H1 (cell line): ENCODE measurements at regions not wholly inside any gene's neighbourhood (a gene's known extent, or its start where the extent isn't known, plus 50 kb on each side); places are given as distances from the start of the nearest gene placed in this dataset.

Experiments used
- CTCF ChIA-PET: fragments of 300-600 bp; sonication (Branson Sonifier 250); formaldehyde crosslinking; loops from one replicate; lab custom pipeline; 2021; ENCODE audit not compliant: partially characterized antibody; lab: Charles Lee
- POLR2A ChIA-PET: fragments of 300-600 bp; sonication (Branson Sonifier 250); formaldehyde crosslinking; loops from one replicate; lab custom pipeline; 2021; ENCODE audit warnings: inconsistent platforms; ENCODE audit not compliant: partially characterized antibody; lab: Charles Lee
- DNase-seq, 2 experiments: peaks; one replicate each; pipeline versions ENCODE4 v3.0.0 to v3.0.0-alpha.2; 2010 to 2022; ENCODE audit warnings: low spot score in 2 of 2, low read depth in 1 of 2, mixed read lengths in 1 of 2
- FAIRE-seq: peaks from 2 replicates; lab custom pipeline; 2011; peaks lifted over from hg19 to GRCh38; lab: Jason Lieb, UNC
- H2AFZ ChIP-seq: 2 replicates; pipeline ENCODE4 v1.8.1; 2012; ENCODE audit warnings: low read length, inconsistent platforms
- H2AK5ac ChIP-seq: 2 replicates; pipeline ENCODE4 v1.6.1; 2013; ENCODE audit warnings: low read depth, low read length
- H2BK120ac ChIP-seq: replicated peaks from 2 replicates; pipeline ENCODE3; 2013; ENCODE audit warnings: low read depth, low read length, inconsistent platforms
- H2BK12ac ChIP-seq: 2 replicates; pipeline ENCODE4 v1.6.1; 2013; ENCODE audit warnings: low read depth, low read length
- H2BK15ac ChIP-seq: 2 replicates; pipeline ENCODE4 v1.6.1; 2013; ENCODE audit warnings: low read length
- H2BK20ac ChIP-seq: 2 replicates; pipeline ENCODE4 v1.6.1; 2013; ENCODE audit warnings: low read length
- H2BK5ac ChIP-seq: 2 replicates; pipeline ENCODE4 v1.6.1; 2013; ENCODE audit warnings: low read depth, low read length
- H3K14ac ChIP-seq: 2 replicates; pipeline ENCODE4 v1.6.1; 2013; ENCODE audit warnings: inconsistent platforms; ENCODE audit not compliant: insufficient read length
- H3K18ac ChIP-seq: 2 replicates; pipeline ENCODE4 v1.6.1; 2013; ENCODE audit warnings: low read length; ENCODE audit errors: extremely low read depth
- H3K23ac ChIP-seq: 2 replicates; pipeline ENCODE4 v1.6.1; 2013; ENCODE audit warnings: inconsistent platforms; ENCODE audit not compliant: insufficient read length
- H3K23me2 ChIP-seq: 2 replicates; pipeline ENCODE4 v1.6.1; 2013; ENCODE audit warnings: low read depth, low read length
- H3K27ac ChIP-seq: 2 replicates; pipeline ENCODE4 v1.6.1; 2011; ENCODE audit warnings: low read depth, low read length, inconsistent platforms
- H3K27me3 ChIP-seq, 4 experiments: replicated peaks in 1 of 4; 1 replicate in 1 of 4; 2 replicates in 3 of 4; pipeline versions ENCODE4 v1.6.1 to v1.8.1; 2011 to 2013; ENCODE audit warnings: low read length in 3 of 4, mild to moderate bottlenecking in 3 of 4, inconsistent platforms in 2 of 4, mixed read lengths in 2 of 4, moderate library complexity in 1 of 4; ENCODE audit not compliant: control insufficient read depth in 3 of 4, insufficient read depth in 3 of 4; ENCODE audit errors: extremely low read depth in 1 of 4
- H3K36me3 ChIP-seq, 4 experiments: 2 replicates each; pipeline versions ENCODE4 v1.6.1 to v1.8.1; 2011 to 2013; ENCODE audit warnings: mild to moderate bottlenecking in 4 of 4, low read length in 3 of 4, moderate library complexity in 2 of 4, control low read depth in 1 of 4, inconsistent platforms in 1 of 4; ENCODE audit not compliant: insufficient read depth in 4 of 4, control insufficient read depth in 2 of 4
- H3K4ac ChIP-seq: replicated peaks from 2 replicates; pipeline ENCODE3; 2013; ENCODE audit warnings: low read length, low read depth, mixed read lengths, inconsistent platforms; ENCODE audit not compliant: insufficient read length
- H3K4me1 ChIP-seq, 4 experiments: replicated peaks in 1 of 4; 1 replicate in 1 of 4; 2 replicates in 3 of 4; pipeline versions ENCODE4 v1.6.1 to v1.8.1; 2011 to 2013; ENCODE audit warnings: low read length in 3 of 4, inconsistent platforms in 2 of 4, mixed read lengths in 1 of 4; ENCODE audit not compliant: insufficient read depth in 4 of 4, control insufficient read depth in 3 of 4
- H3K4me2 ChIP-seq, 2 experiments: 2 replicates each; pipeline versions ENCODE4 v1.6.1 to v1.8.1; 2011 to 2013; ENCODE audit warnings: low read depth in 2 of 2, low read length in 2 of 2, control low read depth in 1 of 2, inconsistent platforms in 1 of 2, mild to moderate bottlenecking in 1 of 2; ENCODE audit not compliant: insufficient read depth in 1 of 2
- H3K4me3 ChIP-seq, 4 experiments: fragments of 200-600, 300-600 bp in 1 of 4; sonication (generic), shearing (Covaris generic), sonication (Bioruptor Twin) in 1 of 4; 2 replicates each; pipeline versions ENCODE4 v1.5.1 to v1.8.1; 2011 to 2016; ENCODE audit warnings: low read length in 4 of 4, low read depth in 3 of 4, control low read depth in 2 of 4, inconsistent platforms in 2 of 4, mild to moderate bottlenecking in 2 of 4, mixed read lengths in 1 of 4, moderate library complexity in 1 of 4; ENCODE audit not compliant: insufficient read depth in 2 of 4; ENCODE audit errors: extremely low read depth in 1 of 4
- H3K56ac ChIP-seq: replicated peaks from 2 replicates; pipeline ENCODE3; 2013; ENCODE audit warnings: low read depth, mild to moderate bottlenecking, mixed read lengths, low read length, inconsistent platforms; ENCODE audit not compliant: insufficient read length
- H3K79me1 ChIP-seq: 2 replicates; pipeline ENCODE4 v1.6.1; 2013; ENCODE audit warnings: low read depth, low read length, control low read depth
- H3K79me2 ChIP-seq, 2 experiments: 2 replicates each; pipeline versions ENCODE4 v1.6.1 to v1.8.1; 2012 to 2013; ENCODE audit warnings: low read length in 2 of 2, mild to moderate bottlenecking in 2 of 2, inconsistent platforms in 1 of 2; ENCODE audit not compliant: insufficient read depth in 2 of 2, control insufficient read depth in 1 of 2
- H3K9ac ChIP-seq, 4 experiments: replicated peaks in 1 of 4; 1 replicate in 1 of 4; 2 replicates in 3 of 4; pipeline versions ENCODE4 v1.6.1 to v1.8.1; 2011 to 2013; ENCODE audit warnings: low read depth in 3 of 4, low read length in 3 of 4, control low read depth in 2 of 4, mild to moderate bottlenecking in 2 of 4, moderate library complexity in 2 of 4, inconsistent platforms in 1 of 4; ENCODE audit errors: extremely low read depth in 1 of 4
- H3K9me3 ChIP-seq, 2 experiments: 2 replicates each; pipeline versions ENCODE4 v1.6.1 to v1.8.1; 2012 to 2013; ENCODE audit warnings: mild to moderate bottlenecking in 2 of 2, moderate library complexity in 2 of 2, control low read depth in 1 of 2, inconsistent platforms in 1 of 2, low read depth in 1 of 2, low read length in 1 of 2, mixed read lengths in 1 of 2; ENCODE audit not compliant: insufficient read depth in 2 of 2
- H4K20me1 ChIP-seq, 2 experiments: replicated peaks in 1 of 2; 2 replicates each; pipeline versions ENCODE3 to v1.8.1; 2011 to 2013; ENCODE audit warnings: inconsistent platforms in 2 of 2, low read length in 2 of 2, mild to moderate bottlenecking in 1 of 2; ENCODE audit not compliant: insufficient read depth in 2 of 2, control insufficient read depth in 1 of 2
- H4K5ac ChIP-seq: 2 replicates; pipeline ENCODE4 v1.6.1; 2013; ENCODE audit warnings: low read length, low read depth, mixed read lengths, inconsistent platforms; ENCODE audit not compliant: insufficient read length
- H4K8ac ChIP-seq: 2 replicates; pipeline ENCODE4 v1.8.0; 2013; ENCODE audit warnings: mild to moderate bottlenecking, moderate library complexity, low read length, inconsistent platforms; ENCODE audit not compliant: insufficient read depth; ENCODE audit errors: extremely low read depth
- H4K91ac ChIP-seq: replicated peaks from 2 replicates; pipeline ENCODE3; 2013; ENCODE audit warnings: low read length, mixed read lengths, inconsistent platforms; ENCODE audit not compliant: insufficient read length
- CHD2 ChIP-seq: IDR thresholded peaks from 2 replicates; pipeline ENCODE4 v1.6.1; 2012; ENCODE audit warnings: low read length, improper control_type of control experiment
- EGR1 ChIP-seq: IDR thresholded peaks from 2 replicates; pipeline ENCODE4 v1.6.1; 2011; ENCODE audit warnings: low read depth, low read length, borderline replicate concordance
- JUN ChIP-seq: IDR thresholded peaks from 2 replicates; pipeline ENCODE4 v1.6.1; 2011; ENCODE audit warnings: low read depth, mild to moderate bottlenecking, improper control_type of control experiment, low read length
- WGBS, 2 experiments: shearing (Covaris generic) in 1 of 2; methylation state at CpG; one replicate each; pipeline versions ENCODE4 v1.1.6 to v1.1.7; 2013 to 2015; ENCODE audit warnings: low lambda C conversion rate in 2 of 2, mixed read lengths in 2 of 2, inconsistent platforms in 1 of 2, low coverage in 1 of 2, missing lambda C conversion rate in 1 of 2; ENCODE audit not compliant: insufficient replicate concordance in 2 of 2, insufficient coverage in 1 of 2, insufficient read length in 1 of 2; ENCODE audit errors: extremely low coverage in 1 of 2, missing lambda C conversion rate in 1 of 2; 5-methylcytosine and 5-hydroxymethylcytosine counted together
- TF ChIP-seq, protein P1 (sequence below): IDR thresholded peaks from 2 replicates; pipeline ENCODE4 v1.6.1; 2012; ENCODE audit warnings: inconsistent platforms
- TF ChIP-seq, protein P2 (sequence below): IDR thresholded peaks from 2 replicates; pipeline ENCODE4 v1.6.1; 2012; ENCODE audit warnings: low read length, inconsistent platforms

DNA sequence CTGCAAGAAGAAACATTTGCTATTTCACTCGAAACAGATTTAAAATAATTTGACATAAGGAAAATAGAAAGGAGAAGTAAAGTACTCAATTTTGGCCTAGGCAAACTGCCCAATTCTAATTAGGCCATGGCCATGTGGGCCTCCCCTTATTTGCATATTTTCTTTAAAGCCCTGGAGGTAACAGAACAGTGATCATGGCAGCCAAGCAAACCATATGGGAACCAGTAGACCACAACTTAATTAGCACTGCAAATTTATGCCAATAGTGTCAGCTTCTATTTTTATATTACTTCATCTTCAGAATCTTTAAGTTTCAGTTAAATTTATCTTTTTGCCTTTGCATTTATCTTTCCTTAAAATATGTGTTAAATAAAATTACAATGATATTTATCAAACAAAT, 63.3 kb upstream of the THSD7A start:
- DNase-seq (no peak), FAIRE-seq (no peak)
- Histone ChIP-seq H2BK15ac (no peak overlapping the region), H3K4me1 (no peaks in the 10 kb centered on the region), H3K4ac (no peak overlapping the region), H2BK5ac (no peak overlapping the region), H4K8ac (no peak overlapping the region), H3K9ac (no peak overlapping the region), H3K4me3 (no peak overlapping the region), H4K5ac (no peak overlapping the region), H3K18ac (no peak overlapping the region), H3K9me3 (peaks cover 5 to 13% of the 10 kb centered on the region in 2 experiments; a peak in 3 of 4 replicates), H2BK12ac (no peak overlapping the region), H3K56ac (no peak overlapping the region), H3K27ac (no peak overlapping the region), H3K14ac (no peak overlapping the region), H4K91ac (no peak overlapping the region), H3K36me3 (peaks cover 0 to 7% (median 0%) of the 10 kb centered on the region in 4 experiments; a peak in 3 of 8 replicates), H4K20me1 (no peaks in the 10 kb centered on the region), H3K27me3 (no peaks in the 10 kb centered on the region), H3K79me1 (no peaks in the 10 kb centered on the region), H3K23me2 (no peaks in the 10 kb centered on the region), H3K79me2 (no peaks in the 10 kb centered on the region), H2AFZ (no peak overlapping the region), H2BK120ac (no peak overlapping the region), H2AK5ac (no peak overlapping the region), H3K23ac (no peak overlapping the region), H3K4me2 (no peak overlapping the region), H2BK20ac (no peak overlapping the region)
- ChIA-PET CTCF (no interaction called here), POLR2A (no interaction called here)
- TF ChIP-seq, protein P1, sequence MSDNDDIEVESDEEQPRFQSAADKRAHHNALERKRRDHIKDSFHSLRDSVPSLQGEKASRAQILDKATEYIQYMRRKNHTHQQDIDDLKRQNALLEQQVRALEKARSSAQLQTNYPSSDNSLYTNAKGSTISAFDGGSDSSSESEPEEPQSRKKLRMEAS: no peak
- TF ChIP-seq, protein P2, sequence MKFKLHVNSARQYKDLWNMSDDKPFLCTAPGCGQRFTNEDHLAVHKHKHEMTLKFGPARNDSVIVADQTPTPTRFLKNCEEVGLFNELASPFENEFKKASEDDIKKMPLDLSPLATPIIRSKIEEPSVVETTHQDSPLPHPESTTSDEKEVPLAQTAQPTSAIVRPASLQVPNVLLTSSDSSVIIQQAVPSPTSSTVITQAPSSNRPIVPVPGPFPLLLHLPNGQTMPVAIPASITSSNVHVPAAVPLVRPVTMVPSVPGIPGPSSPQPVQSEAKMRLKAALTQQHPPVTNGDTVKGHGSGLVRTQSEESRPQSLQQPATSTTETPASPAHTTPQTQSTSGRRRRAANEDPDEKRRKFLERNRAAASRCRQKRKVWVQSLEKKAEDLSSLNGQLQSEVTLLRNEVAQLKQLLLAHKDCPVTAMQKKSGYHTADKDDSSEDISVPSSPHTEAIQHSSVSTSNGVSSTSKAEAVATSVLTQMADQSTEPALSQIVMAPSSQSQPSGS: no peak
- TF ChIP-seq JUN: no peak
- TF ChIP-seq CHD2: no peak
- no peak for TF ChIP-seq EGR1
- 92% methylated on average over 1 of the region's 1 CpG; no CpG with 5 or more reads in 1 of the 2 experiments for WGBS, 2 experiments
